Karpas-422 (cell line): ENCODE measurements at regions not wholly inside any gene's neighbourhood (a gene's known extent, or its start where the extent isn't known, plus 50 kb on each side); places are given as distances from the start of the nearest gene placed in this dataset.
"Not testable (repeated sequence)": the region's sequence is repeated elsewhere in the genome, so short reads cannot be mapped to it uniquely, and the experiment has no call there.

ENCODE experiments used
- DNase-seq: peaks from one replicate; pipeline ENCODE4 v3.0.0-alpha.2; 2015
- H2AFZ ChIP-seq: fragments of 200-600 bp; sonication (generic); 2 replicates; pipeline ENCODE4 v1.6.1; 2014; ENCODE audit warnings: antibody characterized with exemption, low read length, mixed read lengths
- H3K27ac ChIP-seq: fragments of 200-600 bp; sonication (generic); 2 replicates; pipeline ENCODE4 v1.5.1; 2014; ENCODE audit warnings: mild to moderate bottlenecking, low read length, moderate library complexity
- H3K27me3 ChIP-seq: fragments of 200-600 bp; sonication (generic); 2 replicates; pipeline ENCODE4 v1.6.1; 2014; ENCODE audit warnings: low read length, mixed read lengths
- H3K36me3 ChIP-seq: fragments of 200-600 bp; sonication (generic); 2 replicates; pipeline ENCODE4 v1.6.1; 2014; ENCODE audit warnings: low read length, mixed read lengths; ENCODE audit not compliant: insufficient read depth
- H3K4me1 ChIP-seq: fragments of 200-600 bp; sonication (generic); 2 replicates; pipeline ENCODE4 v1.6.1; 2014; ENCODE audit warnings: mild to moderate bottlenecking, low read length, mixed read lengths
- H3K4me2 ChIP-seq: fragments of 200-600 bp; sonication (generic); 2 replicates; pipeline ENCODE4 v1.6.1; 2014; ENCODE audit warnings: low read length, low read depth, mild to moderate bottlenecking; ENCODE audit not compliant: poor library complexity, severe bottlenecking
- H3K4me3 ChIP-seq: fragments of 200-600 bp; sonication (generic); 2 replicates; pipeline ENCODE4 v1.5.1; 2014; ENCODE audit warnings: mild to moderate bottlenecking, antibody characterized with exemption, low read length, mixed read lengths
- H3K79me2 ChIP-seq: fragments of 200-600 bp; sonication (generic); 2 replicates; pipeline ENCODE4 v1.6.1; 2014; ENCODE audit warnings: mild to moderate bottlenecking, low read length, mixed read lengths
- H3K9ac ChIP-seq: fragments of 200-600 bp; sonication (generic); 2 replicates; pipeline ENCODE4 v1.6.0; 2014; ENCODE audit warnings: low read length
- H3K9me2 ChIP-seq: fragments of 200-600 bp; sonication (generic), shearing (Covaris generic); replicated peaks from 2 replicates; pipeline ENCODE4 v1.6.0; 2014; ENCODE audit warnings: mild to moderate bottlenecking, low read length, moderate library complexity; ENCODE audit not compliant: insufficient read depth
- H3K9me3 ChIP-seq: fragments of 300-700, 200-600 bp; sonication (generic); 2 replicates; pipeline ENCODE4 v1.6.1; 2014; ENCODE audit warnings: low read length, mixed read lengths
- H4K20me1 ChIP-seq: fragments of 200-600 bp; sonication (generic); 2 replicates; pipeline ENCODE4 v1.6.1; 2014; ENCODE audit warnings: mild to moderate bottlenecking, antibody characterized with exemption, low read length, low read depth; ENCODE audit not compliant: insufficient read depth

DNA sequence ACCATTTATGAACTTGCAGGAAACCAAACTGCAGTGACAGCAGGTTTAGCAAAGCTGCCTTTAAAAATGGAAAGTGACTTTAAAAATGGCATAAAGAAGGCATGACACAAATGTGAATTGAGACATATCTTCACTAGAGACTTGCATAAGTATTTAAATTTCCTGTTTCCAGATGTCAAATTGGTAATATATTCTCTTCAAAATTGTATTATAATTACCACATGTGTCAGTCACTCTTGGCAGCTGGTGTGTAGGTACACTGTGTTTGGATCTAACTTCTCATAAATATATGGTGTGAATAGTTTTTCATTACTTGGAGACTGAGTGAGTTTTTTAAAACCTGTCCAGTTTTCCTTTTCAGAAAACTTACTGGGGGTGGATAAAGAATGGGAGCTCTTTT, 636.2 kb upstream of the SGO1 start:
- DNase-seq: no peak
- Histone ChIP-seq H3K79me2 (no peaks in the 10 kb centered on the region), H2AFZ (no peak overlapping the region), H3K27ac (no peak overlapping the region), H3K36me3 (no peaks in the 10 kb centered on the region), H3K9me3 (peaks cover 6% of the 10 kb centered on the region; the same call in 1 of the 2 replicates), H4K20me1 (no peaks in the 10 kb centered on the region), H3K9ac (no peak overlapping the region), H3K4me3 (no peak overlapping the region), H3K27me3 (no peaks in the 10 kb centered on the region), H3K4me1 (no peaks in the 10 kb centered on the region), H3K4me2 (no peak overlapping the region), H3K9me2 (no peaks in the 10 kb centered on the region)

GRCh38 chr3:20820872-20821271, 634.9 kb upstream of the SGO1 start:
- not testable (repeated sequence) for H4K20me1 ChIP-seq, H3K4me1 ChIP-seq, H3K27me3 ChIP-seq, H3K79me2 ChIP-seq, H3K27ac ChIP-seq, H3K9ac ChIP-seq, H2AFZ ChIP-seq, H3K4me2 ChIP-seq, H3K36me3 ChIP-seq, H3K9me2 ChIP-seq, DNase-seq, H3K4me3 ChIP-seq, H3K9me3 ChIP-seq

- no peak overlapping the region for H2AFZ ChIP-seq
- DNase-seq: no peak
- H3K9me3 ChIP-seq: peaks cover 17% of the 10 kb centered on the region; the same call in 1 of the 2 replicates
- no peak overlapping the region for H3K4me2 ChIP-seq
- H3K9ac ChIP-seq: no peak overlapping the region
- H3K79me2 ChIP-seq: no peaks in the 10 kb centered on the region
- H3K4me1 ChIP-seq: no peaks in the 10 kb centered on the region
- H3K36me3 ChIP-seq: no peaks in the 10 kb centered on the region
- H3K27ac ChIP-seq: no peak overlapping the region
- no peaks in the 10 kb centered on the region for H3K9me2 ChIP-seq
- H4K20me1 ChIP-seq: no peaks in the 10 kb centered on the region
- no peaks in the 10 kb centered on the region for H3K27me3 ChIP-seq
- H3K4me3 ChIP-seq: no peak overlapping the region
Measured at GRCh38 chr3:20811631-20812030, 625.6 kb upstream of the SGO1 start.

DNA sequence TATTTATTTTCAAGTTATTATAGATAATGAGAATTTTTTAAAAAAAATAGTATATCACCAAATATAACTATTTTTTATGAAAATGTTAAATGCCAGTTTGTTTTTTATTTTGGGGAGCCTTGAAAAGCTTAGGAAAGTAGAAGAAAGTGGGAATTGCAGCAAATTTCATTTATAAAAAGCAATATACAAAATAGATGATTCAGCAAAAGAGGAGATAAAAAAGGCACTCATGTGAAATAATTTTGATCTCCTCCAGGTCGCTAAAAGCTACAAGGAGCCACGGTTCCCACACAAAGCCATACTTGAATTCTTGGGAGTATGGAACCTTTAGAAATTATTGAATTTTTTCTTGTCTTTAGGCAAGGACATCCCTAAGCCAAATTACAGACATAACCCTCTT, 625.0 kb upstream of the SGO1 start:
- no peaks in the 10 kb centered on the region for H3K27me3 ChIP-seq
- no peaks in the 10 kb centered on the region for H3K36me3 ChIP-seq
- no peak for DNase-seq
- no peak overlapping the region for H2AFZ ChIP-seq
- no peaks in the 10 kb centered on the region for H3K79me2 ChIP-seq
- H4K20me1 ChIP-seq: no peaks in the 10 kb centered on the region
- peaks cover 18% of the 10 kb centered on the region; the same call in 1 of the 2 replicates for H3K9me3 ChIP-seq
- no peaks in the 10 kb centered on the region for H3K4me1 ChIP-seq
- H3K9ac ChIP-seq: no peak overlapping the region
- no peaks in the 10 kb centered on the region for H3K9me2 ChIP-seq
- no peak overlapping the region for H3K4me2 ChIP-seq
- no peak overlapping the region for H3K27ac ChIP-seq
- H3K4me3 ChIP-seq: no peak overlapping the region

GRCh38 chr3:20810555-20810954, 624.5 kb upstream of the SGO1 start:
- no peaks in the 10 kb centered on the region for H3K79me2 ChIP-seq
- no peak overlapping the region for H3K27ac ChIP-seq
- no peaks in the 10 kb centered on the region for H3K4me1 ChIP-seq
- H2AFZ ChIP-seq: no peak overlapping the region
- H3K36me3 ChIP-seq: no peaks in the 10 kb centered on the region
- H3K9ac ChIP-seq: no peak overlapping the region
- no peak overlapping the region for H3K4me3 ChIP-seq
- no peaks in the 10 kb centered on the region for H3K9me2 ChIP-seq
- no peak overlapping the region for H3K4me2 ChIP-seq
- H4K20me1 ChIP-seq: no peaks in the 10 kb centered on the region
- no peak for DNase-seq
- no peaks in the 10 kb centered on the region for H3K27me3 ChIP-seq
- H3K9me3 ChIP-seq: peaks cover 18% of the 10 kb centered on the region; the same call in 1 of the 2 replicates

- H3K36me3 ChIP-seq: no peaks in the 10 kb centered on the region
- no peaks in the 10 kb centered on the region for H4K20me1 ChIP-seq
- no peak overlapping the region for H3K4me2 ChIP-seq
- no peak overlapping the region for H2AFZ ChIP-seq
- H3K27ac ChIP-seq: no peak overlapping the region
- H3K4me1 ChIP-seq: no peaks in the 10 kb centered on the region
- peaks cover 21% of the 10 kb centered on the region for H3K9me3 ChIP-seq
- H3K27me3 ChIP-seq: no peaks in the 10 kb centered on the region
- no peaks in the 10 kb centered on the region for H3K79me2 ChIP-seq
- DNase-seq: no peak
- no peak overlapping the region for H3K9ac ChIP-seq
- no peak overlapping the region for H3K4me3 ChIP-seq
- H3K9me2 ChIP-seq: no peaks in the 10 kb centered on the region
Measured at GRCh38 chr3:20809356-20809755, 623.4 kb upstream of the SGO1 start.

DNA sequence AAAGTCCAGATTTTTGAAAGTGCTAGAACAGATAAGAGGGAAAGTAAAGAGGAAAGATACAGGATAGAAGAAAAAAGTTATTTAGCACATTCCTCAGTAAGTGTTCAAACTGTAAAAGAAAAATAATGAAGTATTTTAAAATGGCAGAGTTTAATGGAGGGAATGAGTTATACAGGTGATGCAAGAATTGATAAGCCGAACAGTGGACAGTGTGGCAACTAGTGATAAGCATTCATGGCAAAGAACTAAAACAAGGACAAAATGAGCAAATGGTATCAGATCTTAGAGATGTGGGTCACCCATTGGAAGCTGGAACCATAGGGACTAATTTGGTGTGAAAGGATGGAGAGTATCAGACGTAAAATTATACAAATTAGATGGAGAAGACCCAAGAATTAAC, 622.9 kb upstream of the SGO1 start:
- no peaks in the 10 kb centered on the region for H4K20me1 ChIP-seq
- H3K9me2 ChIP-seq: no peaks in the 10 kb centered on the region
- DNase-seq: no peak
- H3K4me3 ChIP-seq: no peak overlapping the region
- no peaks in the 10 kb centered on the region for H3K79me2 ChIP-seq
- H3K9me3 ChIP-seq: peaks cover 24% of the 10 kb centered on the region
- H3K4me1 ChIP-seq: no peaks in the 10 kb centered on the region
- no peak overlapping the region for H3K9ac ChIP-seq
- no peak overlapping the region for H3K27ac ChIP-seq
- no peaks in the 10 kb centered on the region for H3K27me3 ChIP-seq
- H3K36me3 ChIP-seq: no peaks in the 10 kb centered on the region
- no peak overlapping the region for H3K4me2 ChIP-seq
- H2AFZ ChIP-seq: no peak overlapping the region

DNA sequence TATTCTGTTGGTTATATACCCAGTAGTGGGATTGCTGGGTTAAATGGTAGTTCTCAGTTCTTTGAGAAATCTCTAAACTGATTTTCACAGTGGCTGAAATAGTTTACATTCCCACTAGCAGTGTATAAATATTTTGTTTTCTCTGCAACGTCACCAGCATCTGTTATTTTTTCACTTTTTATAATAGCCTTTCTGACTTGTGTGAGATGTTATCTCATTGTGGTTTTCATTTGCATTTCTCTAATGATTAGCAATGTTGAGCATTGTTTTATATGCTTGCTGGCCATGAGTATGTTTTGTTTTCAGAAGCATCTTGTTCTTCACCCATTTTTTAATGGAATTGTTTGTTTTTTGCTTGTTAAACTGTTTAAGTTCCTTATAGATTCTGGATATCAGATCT, 612.7 kb upstream of the SGO1 start:
- Histone ChIP-seq H3K9me3 (peaks cover 29% of the 10 kb centered on the region), H3K4me1 (no peaks in the 10 kb centered on the region), H3K27ac (no peak overlapping the region), H3K4me2 (no peak overlapping the region), H3K36me3 (no peaks in the 10 kb centered on the region), H2AFZ (no peak overlapping the region), H3K27me3 (no peaks in the 10 kb centered on the region), H4K20me1 (no peaks in the 10 kb centered on the region), H3K9ac (no peak overlapping the region), H3K79me2 (no peaks in the 10 kb centered on the region), H3K4me3 (no peak overlapping the region), H3K9me2 (no peaks in the 10 kb centered on the region)
- no peak for DNase-seq

- no peak overlapping the region for H3K4me3 ChIP-seq
- H3K4me1 ChIP-seq: no peaks in the 10 kb centered on the region
- H3K4me2 ChIP-seq: no peak overlapping the region
- no peak overlapping the region for H3K27ac ChIP-seq
- H3K9ac ChIP-seq: no peak overlapping the region
- no peaks in the 10 kb centered on the region for H3K27me3 ChIP-seq
- peaks cover 10% of the 10 kb centered on the region for H3K9me3 ChIP-seq
- H3K79me2 ChIP-seq: no peaks in the 10 kb centered on the region
- no peak overlapping the region for H2AFZ ChIP-seq
- DNase-seq: no peak
- H3K36me3 ChIP-seq: no peaks in the 10 kb centered on the region
- no peaks in the 10 kb centered on the region for H3K9me2 ChIP-seq
- H4K20me1 ChIP-seq: no peaks in the 10 kb centered on the region
Measured at GRCh38 chr3:20787005-20787404, 601.0 kb upstream of the SGO1 start.
